GM19238 (cell line): ENCODE measurements at regions not wholly inside any gene's neighbourhood (a gene's known extent, or its start where the extent isn't known, plus 50 kb on each side); places are given as distances from the start of the nearest gene placed in this dataset.
"Not testable (repeated sequence)": the region's sequence is repeated elsewhere in the genome, so short reads cannot be mapped to it uniquely, and the experiment has no call there.

Experiments used
- DNase-seq: peaks from one replicate; pipeline ENCODE4 v3.0.0; 2011; ENCODE audit warnings: low spot score; ENCODE audit not compliant: insufficient read length

GRCh38 chr6:27854421-27854820 lies 57.8 kb downstream of the OR2B2 start:
- no peak for DNase-seq

GRCh38 chr6:27851440-27851839 lies 60.8 kb downstream of the OR2B2 start:
- no peak for DNase-seq

GRCh38 chr6:27849001-27849400 lies 63.2 kb downstream of the OR2B2 start:
- not testable (repeated sequence) for DNase-seq

GRCh38 chr6:27847706-27848105 lies 64.5 kb downstream of the OR2B2 start:
- DNase-seq: no peak

GRCh38 chr6:27840572-27840971 lies 71.6 kb downstream of the OR2B2 start:
- DNase-seq: no peak

- no peak for DNase-seq
These were observed 72.3 kb downstream of the OR2B2 start for GRCh38 chr6:27839626-27840475.

- no peak for DNase-seq
These were observed 73.1 kb downstream of the OR2B2 start for GRCh38 chr6:27838945-27839625.

- peak; percentile 50 for DNase-seq
These were observed 73.9 kb downstream of the OR2B2 start for GRCh38 chr6:27838058-27838944.

GRCh38 chr6:27837625-27838057 lies 74.6 kb downstream of the OR2B2 start:
- DNase-seq: no peak

GRCh38 chr6:27836783-27837624 lies 75.2 kb downstream of the OR2B2 start:
- DNase-seq: no peak

- no peak for DNase-seq
These were observed 75.9 kb downstream of the OR2B2 start for GRCh38 chr6:27836141-27836782.

- no peak for DNase-seq
These were observed 77.2 kb downstream of the OR2B2 start for GRCh38 chr6:27834879-27835549.

- no peak for DNase-seq
These were observed 77.8 kb downstream of the OR2B2 start for GRCh38 chr6:27834384-27834783.

- not testable (repeated sequence) for DNase-seq
These were observed 80.6 kb downstream of the OR2B2 start for GRCh38 chr6:27831434-27832081.

GRCh38 chr6:27830600-27831433 lies 81.4 kb downstream of the OR2B2 start:
- DNase-seq: peak; percentile 33

- no peak for DNase-seq
These were observed 82.0 kb downstream of the OR2B2 start for GRCh38 chr6:27830212-27830599.

- DNase-seq: no peak
These were observed 82.6 kb downstream of the OR2B2 start for GRCh38 chr6:27829453-27830211.

- DNase-seq: not testable (repeated sequence)
These were observed 84.7 kb downstream of the OR2B2 start for GRCh38 chr6:27827477-27827876.
